HepG2 (cell line): ENCODE measurements at regions not wholly inside any gene's neighbourhood (a gene's known extent, or its start where the extent isn't known, plus 50 kb on each side); places are given as distances from the start of the nearest gene placed in this dataset.

ENCODE experiments used
- ATAC-seq: fragments of 200-7000 bp; cut with Tn5 transposase; 3 replicates; pipeline ENCODE4 v1.9.1; 2020; ENCODE audit warnings: mild to moderate bottlenecking, moderate library complexity
- BruUV-seq: library from RNA; stranded (reverse); fragments of 400-500 nt; replicated peaks from 2 replicates; lab custom pipeline; 2021; lab: Mats Ljungman, UMichigan
- CTCF ChIA-PET: fragments of 300-600 bp; formaldehyde crosslinking; extraction: SDS; loops from one replicate; lab custom pipeline; 2021; ENCODE audit warnings: low total read pairs, inconsistent platforms, low intra/inter-chr PET ratio; lab: Yijun Ruan, JAX
- POLR2A ChIA-PET: fragments of 350-600 bp; sonication (Branson Sonifier 250); formaldehyde crosslinking; loops from one replicate; lab custom pipeline; 2020; ENCODE audit warnings: antibody characterized with exemption, inconsistent platforms; lab: Yijun Ruan, JAX
- DNase-seq: peaks from one replicate; pipeline ENCODE4 v3.0.0-alpha.2; 2015; ENCODE audit warnings: low spot score
- FAIRE-seq: peaks from 3 replicates; lab custom pipeline; 2011; peaks lifted over from hg19 to GRCh38; lab: Jason Lieb, UNC
- H2AFZ ChIP-seq: one replicate; pipeline ENCODE4 v1.6.1; 2011; ENCODE audit warnings: low read length, inconsistent platforms
- H3K27ac ChIP-seq: fragments of 300-600 bp; 3 replicates; pipeline ENCODE4 v1.8.0; 2011; ENCODE audit warnings: mixed run types, mild to moderate bottlenecking, mixed read lengths, low read length, inconsistent platforms; ENCODE audit not compliant: insufficient read depth; ENCODE audit errors: extremely low read length
- H3K27me3 ChIP-seq, 2 experiments: fragments of 200-600 bp in 1 of 2; 2 replicates in 1 of 2; 3 replicates in 1 of 2; pipeline versions ENCODE4 v1.6.0 to v1.8.0; 2011; ENCODE audit warnings: low read length in 2 of 2, mild to moderate bottlenecking in 2 of 2, moderate library complexity in 2 of 2, inconsistent platforms in 1 of 2; ENCODE audit not compliant: insufficient read depth in 2 of 2, control insufficient read depth in 1 of 2
- H3K36me3 ChIP-seq, 2 experiments: fragments of 200-600 bp in 1 of 2; replicated peaks in 1 of 2; 2 replicates in 1 of 2; 3 replicates in 1 of 2; pipeline versions ENCODE4 v1.5.1 to v1.8.0; 2011; ENCODE audit warnings: low read length in 2 of 2, inconsistent platforms in 1 of 2; ENCODE audit not compliant: insufficient read depth in 2 of 2, control insufficient read depth in 1 of 2
- H3K4me1 ChIP-seq: 2 replicates; pipeline ENCODE4 v1.5.1; 2012; ENCODE audit warnings: low read length, inconsistent platforms; ENCODE audit not compliant: insufficient read depth
- H3K4me2 ChIP-seq: 2 replicates; pipeline ENCODE4 v1.6.0; 2011; ENCODE audit warnings: low read depth, low read length, inconsistent platforms
- H3K4me3 ChIP-seq, 3 experiments: fragments of 200-600 bp in 1 of 3; sonication (generic), shearing (Covaris generic) in 1 of 3; replicated peaks in 1 of 3; 2 replicates each; pipeline ENCODE4 v1.5.1; 2011 to 2016; ENCODE audit warnings: low read length in 3 of 3, inconsistent platforms in 2 of 3, low read depth in 2 of 3, mild to moderate bottlenecking in 2 of 3, control low read depth in 1 of 3, mixed read lengths in 1 of 3; ENCODE audit not compliant: insufficient read depth in 1 of 3
- H3K79me2 ChIP-seq: one replicate; pipeline ENCODE4 v1.6.1; 2011; ENCODE audit warnings: low read length, inconsistent platforms; ENCODE audit not compliant: insufficient read depth
- H3K9ac ChIP-seq: 2 replicates; pipeline ENCODE4 v1.6.0; 2011; ENCODE audit warnings: mild to moderate bottlenecking, low read depth, low read length, inconsistent platforms; ENCODE audit not compliant: insufficient read depth
- H3K9me3 ChIP-seq: 2 replicates; pipeline ENCODE4 v1.5.1; 2012; ENCODE audit warnings: mild to moderate bottlenecking, low read length
- H4K20me1 ChIP-seq: 2 replicates; pipeline ENCODE4 v1.6.0; 2011; ENCODE audit warnings: inconsistent platforms, mild to moderate bottlenecking, low read length, moderate library complexity; ENCODE audit not compliant: insufficient read depth
- FOXK2 ChIP-seq: fragments of 450-650 bp; IDR thresholded peaks from 2 replicates; pipeline ENCODE4 v1.6.1; 2016
- HDAC6 ChIP-seq: fragments of 200-600 bp; sonication (generic); IDR thresholded peaks from 2 replicates; pipeline ENCODE4 v1.7.0; 2017; ENCODE audit warnings: mild to moderate bottlenecking, antibody characterized with exemption, low read length, low read depth
- TOPORS ChIP-seq: sonication (generic); formaldehyde crosslinking; IDR thresholded peaks from 2 replicates; pipeline ENCODE4 v1.8.0; 2023; ENCODE audit warnings: mild to moderate bottlenecking, missing genetic modification reagents
- ZMAT5 ChIP-seq: sonication (generic); formaldehyde crosslinking; IDR thresholded peaks from 2 replicates; pipeline ENCODE4 v1.5.0; 2020; ENCODE audit warnings: mild to moderate bottlenecking, low read depth, missing genetic modification reagents, borderline replicate concordance
- ZMYM3 ChIP-seq: sonication (generic); formaldehyde crosslinking; IDR thresholded peaks from 2 replicates; pipeline ENCODE4 v1.5.1; 2020; ENCODE audit warnings: mild to moderate bottlenecking, missing genetic modification reagents
- ZNF142 ChIP-seq: sonication (generic); formaldehyde crosslinking; IDR thresholded peaks from 2 replicates; pipeline ENCODE4 v1.4.0; 2020; ENCODE audit warnings: missing genetic modification reagents
- ZNF441 ChIP-seq: sonication (generic); formaldehyde crosslinking; IDR thresholded peaks from 2 replicates; pipeline ENCODE4 v1.7.0; 2021; ENCODE audit warnings: missing genetic modification reagents, borderline replicate concordance
- ZNF496 ChIP-seq: sonication (generic); formaldehyde crosslinking; IDR thresholded peaks from 2 replicates; pipeline ENCODE4 v1.8.1; 2023; ENCODE audit warnings: mild to moderate bottlenecking, moderate library complexity, missing genetic modification reagents; ENCODE audit not compliant: insufficient replicate concordance
- ZNF557 ChIP-seq: sonication (generic); formaldehyde crosslinking; IDR thresholded peaks from 2 replicates; pipeline ENCODE4 v1.4.0; 2020; ENCODE audit warnings: missing genetic modification reagents
- ZNF614 ChIP-seq: IDR thresholded peaks from 2 replicates; pipeline ENCODE4 v1.6.1; 2018; ENCODE audit warnings: missing biosample characterization, missing genetic modification reagents, inconsistent platforms, borderline replicate concordance
- ZNF674 ChIP-seq: sonication (generic); formaldehyde crosslinking; IDR thresholded peaks from 2 replicates; pipeline ENCODE4 v1.5.0; 2020; ENCODE audit warnings: low read depth, mild to moderate bottlenecking, missing genetic modification reagents
- ZXDC ChIP-seq: sonication (generic); formaldehyde crosslinking; IDR thresholded peaks from 2 replicates; pipeline ENCODE4 v1.5.0; 2020; ENCODE audit warnings: mild to moderate bottlenecking, missing genetic modification reagents
- WGBS: methylation state at CpG from one replicate; pipeline ENCODE4 v1.1.6; 2017; ENCODE audit warnings: low lambda C conversion rate; 5-methylcytosine and 5-hydroxymethylcytosine counted together
- in situ Hi-C: cut with HindIII; loops from 2 replicates; pipeline ENCODE4 v1.10.0; 2017; ENCODE audit warnings: low pct_unique_long_range_greater_than_20kb; ENCODE audit not compliant: extremely low pct_ligation_motif_present
- intact Hi-C: fragments of 100-400 bp; cut with micrococcal nuclease; formaldehyde crosslinking; loops from one replicate; pipeline ENCODE4 v1.10.0; 2022; ENCODE audit not compliant: unreplicated experiment

GRCh38 chr6:55108134-55109130, 65.9 kb upstream of the HCRTR2 start:
- under 1% methylated on average over 5 of the region's 6 CpGs for WGBS
- H3K36me3 ChIP-seq, result no peaks in the 10 kb centered on the region
- no peaks in the 10 kb centered on the region for H4K20me1 ChIP-seq
- ChIA-PET POLR2A (no interaction called here), CTCF (no interaction called here)
- no peak overlapping the region for H3K9ac ChIP-seq
- FAIRE-seq, result no peak
- peaks cover 13% of the 10 kb centered on the region; the same call in 1 of the 2 replicates for H3K9me3 ChIP-seq
- H3K27ac ChIP-seq, result no peak overlapping the region
- no TSS peak for BruUV-seq
- no peak for DNase-seq
- ATAC-seq, result no peak
- no peak overlapping the region for H2AFZ ChIP-seq
- H3K4me3 ChIP-seq, result no peak overlapping the region
- no peaks in the 10 kb centered on the region for H3K79me2 ChIP-seq
- H3K4me2 ChIP-seq, result no peak overlapping the region
- in situ Hi-C loops (no loop called here), intact Hi-C loops (no loop called here)
- H3K4me1 ChIP-seq, result no peaks in the 10 kb centered on the region
- no peaks in the 10 kb centered on the region for H3K27me3 ChIP-seq
- TF ChIP-seq ZNF142 (CRISPR knock-in tag) (no peak), ZNF674 (no peak), ZMYM3 (CRISPR knock-in tag) (no peak), ZNF557 (CRISPR knock-in tag) (no peak), ZMAT5 (CRISPR knock-in tag) (no peak), TOPORS (no peak), FOXK2 (no peak), HDAC6 (no peak), ZNF496 (no peak), ZNF441 (no peak), ZXDC (no peak), ZNF614 (CRISPR knock-in tag) (no peak)
